ENCODE measurements at regions not wholly inside any gene's neighbourhood (a gene's known extent, or its start where the extent isn't known, plus 50 kb on each side); places are given as distances from the start of the nearest gene placed in this dataset.

DNA sequence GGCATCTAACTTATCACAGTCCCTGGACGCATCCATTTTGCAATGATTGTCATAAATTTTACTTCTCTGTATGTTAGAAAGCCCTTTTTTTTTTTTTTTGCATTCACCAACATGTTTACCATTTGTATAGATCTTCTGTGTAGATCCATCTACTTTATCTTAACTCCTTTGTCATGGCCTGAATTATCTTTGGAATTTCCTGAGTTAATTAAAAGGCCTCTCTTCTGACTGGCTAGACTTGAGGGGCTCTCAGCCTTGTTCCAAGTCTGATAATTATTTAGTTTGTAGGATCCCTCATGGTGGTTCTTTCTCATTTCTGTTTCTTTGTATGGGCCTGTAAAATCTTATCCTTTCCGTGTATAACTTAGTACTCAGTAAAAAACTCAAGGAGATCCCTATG is 387.0 kb downstream of the C12orf50 start:
- TF ChIP-seq, protein P1, sequence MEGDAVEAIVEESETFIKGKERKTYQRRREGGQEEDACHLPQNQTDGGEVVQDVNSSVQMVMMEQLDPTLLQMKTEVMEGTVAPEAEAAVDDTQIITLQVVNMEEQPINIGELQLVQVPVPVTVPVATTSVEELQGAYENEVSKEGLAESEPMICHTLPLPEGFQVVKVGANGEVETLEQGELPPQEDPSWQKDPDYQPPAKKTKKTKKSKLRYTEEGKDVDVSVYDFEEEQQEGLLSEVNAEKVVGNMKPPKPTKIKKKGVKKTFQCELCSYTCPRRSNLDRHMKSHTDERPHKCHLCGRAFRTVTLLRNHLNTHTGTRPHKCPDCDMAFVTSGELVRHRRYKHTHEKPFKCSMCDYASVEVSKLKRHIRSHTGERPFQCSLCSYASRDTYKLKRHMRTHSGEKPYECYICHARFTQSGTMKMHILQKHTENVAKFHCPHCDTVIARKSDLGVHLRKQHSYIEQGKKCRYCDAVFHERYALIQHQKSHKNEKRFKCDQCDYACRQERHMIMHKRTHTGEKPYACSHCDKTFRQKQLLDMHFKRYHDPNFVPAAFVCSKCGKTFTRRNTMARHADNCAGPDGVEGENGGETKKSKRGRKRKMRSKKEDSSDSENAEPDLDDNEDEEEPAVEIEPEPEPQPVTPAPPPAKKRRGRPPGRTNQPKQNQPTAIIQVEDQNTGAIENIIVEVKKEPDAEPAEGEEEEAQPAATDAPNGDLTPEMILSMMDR (IDR thresholded peaks at IDR 0.05 in 8 of 11, conservative IDR thresholded peaks at IDR 0.05 in 3 of 11) = no peak
- no peak for TF ChIP-seq POLR2AphosphoS5 (IDR thresholded peaks at IDR 0.05)
- no peak for TF ChIP-seq POLR2A (IDR thresholded peaks at IDR 0.05)
